UCSD-AML1 (cell line): ENCODE measurements at regions not wholly inside any gene's neighbourhood (a gene's known extent, or its start where the extent isn't known, plus 50 kb on each side); places are given as distances from the start of the nearest gene placed in this dataset.

Experiments
- DNase-seq: peaks from one replicate; lab custom pipeline; 2025; ENCODE audit not compliant: unreplicated experiment; lab: John Stamatoyannopoulos, UW

DNA sequence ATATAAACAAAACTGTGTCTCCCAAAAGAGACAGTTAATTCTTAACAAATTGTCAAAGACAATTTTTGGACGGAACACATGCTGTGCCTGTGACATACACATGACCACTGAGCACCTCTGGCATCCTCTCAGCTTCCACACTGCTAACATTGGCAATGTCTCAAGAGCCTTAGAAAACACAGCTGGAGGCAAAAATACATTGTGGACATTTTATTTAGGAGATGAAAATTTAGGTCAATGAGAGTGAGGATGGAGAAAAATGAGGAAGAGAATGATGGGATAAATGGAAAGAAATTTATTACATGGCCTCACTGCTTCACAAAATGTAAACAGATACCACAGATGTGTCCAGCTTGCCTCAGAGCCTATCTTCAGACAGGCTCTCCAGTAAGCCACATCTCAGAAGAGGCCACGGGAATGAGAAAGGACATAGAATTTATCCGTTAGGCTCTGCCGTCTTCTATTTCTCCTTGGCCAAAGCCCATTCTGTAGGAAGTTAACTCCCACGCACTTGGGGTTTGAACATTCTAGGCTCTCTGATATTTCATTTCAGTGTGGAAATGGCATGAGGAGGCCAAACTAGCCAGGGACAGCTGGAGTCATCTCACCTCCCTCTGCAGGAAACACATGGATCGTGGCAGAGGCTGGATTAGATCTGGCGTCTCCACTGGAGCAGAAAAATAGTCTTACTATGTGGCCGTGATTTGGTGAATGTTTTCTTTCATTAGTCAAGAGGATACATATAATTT lies 519.4 kb upstream of the DSEL start:
- DNase-seq, result no peak

DNA sequence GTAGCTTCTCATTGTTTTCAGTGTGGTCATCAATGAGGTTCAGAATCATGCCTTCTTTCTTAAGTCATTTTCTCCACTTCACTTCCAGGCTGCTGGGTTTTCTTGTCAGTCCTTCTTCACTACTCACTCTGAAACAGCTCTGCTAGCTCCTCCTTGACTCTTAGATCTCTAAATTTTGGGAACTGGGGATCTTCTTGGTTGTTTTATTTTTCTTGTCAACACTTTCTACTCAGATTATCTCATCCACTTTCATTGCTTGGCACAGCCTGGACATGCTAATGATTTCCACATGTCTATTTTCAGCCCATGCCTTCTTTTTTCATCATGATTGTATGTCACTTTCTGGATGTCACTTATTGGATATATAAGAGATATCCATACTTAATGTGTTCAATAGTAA lies 517.8 kb upstream of the DSEL start:
- no peak for DNase-seq

DNA sequence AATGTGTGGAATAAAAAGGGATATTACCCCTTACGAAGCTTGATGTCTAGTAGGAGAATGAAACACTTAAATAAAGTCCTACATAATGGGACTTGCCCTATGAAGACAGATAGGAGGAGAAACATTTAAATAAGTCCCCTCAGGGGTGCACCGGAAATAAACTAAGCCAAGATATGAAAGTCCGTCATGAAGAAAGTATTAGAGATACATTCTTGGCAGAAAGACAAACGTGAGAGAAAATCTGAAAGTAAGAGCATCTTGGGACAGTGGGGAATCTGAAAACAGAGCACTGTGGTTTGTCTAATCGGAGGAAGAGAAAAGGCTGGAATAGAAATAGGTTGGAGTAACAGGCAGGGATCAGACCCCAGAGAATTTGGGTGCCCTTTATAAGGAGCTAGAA lies 516.9 kb upstream of the DSEL start:
- DNase-seq, result no peak

DNA sequence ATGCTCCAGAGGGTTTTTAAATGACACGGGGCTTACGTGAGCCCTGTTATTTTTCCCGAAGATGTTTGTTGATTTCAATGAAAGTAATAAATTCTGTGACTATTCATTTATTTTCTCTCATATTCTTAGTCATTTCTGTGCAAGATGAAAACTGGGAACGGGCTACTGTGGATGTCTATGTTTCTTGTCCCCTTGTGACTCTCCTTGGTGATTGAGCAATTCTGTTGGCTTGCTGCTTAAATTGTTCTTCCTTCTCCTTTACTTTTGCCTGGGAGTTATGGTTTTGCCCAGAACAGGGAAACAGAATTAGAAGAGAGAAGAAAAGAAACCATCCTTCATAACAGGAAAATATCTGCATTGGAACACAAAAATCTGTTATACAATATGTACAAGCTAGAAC lies 508.2 kb upstream of the DSEL start:
- no peak for DNase-seq

DNA sequence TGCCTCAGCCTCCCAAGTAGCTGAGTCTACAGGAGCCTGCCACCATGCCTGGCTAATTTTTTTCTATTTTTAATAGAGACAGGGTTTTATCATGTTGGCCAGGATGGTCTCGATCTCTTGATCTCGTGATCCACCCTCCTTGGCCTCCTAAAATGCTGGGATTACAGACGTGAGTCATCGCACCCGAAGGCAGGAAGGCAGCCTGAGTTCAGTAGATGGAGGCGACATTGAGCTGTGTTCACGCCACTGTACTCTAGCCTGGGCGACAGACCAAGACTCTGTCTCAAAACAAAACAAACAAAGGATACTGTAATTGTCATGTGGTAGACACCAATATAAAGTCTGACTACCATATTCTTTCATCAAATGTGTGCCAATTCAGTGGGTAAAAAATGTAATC lies 500.9 kb upstream of the DSEL start:
- no peak for DNase-seq

DNA sequence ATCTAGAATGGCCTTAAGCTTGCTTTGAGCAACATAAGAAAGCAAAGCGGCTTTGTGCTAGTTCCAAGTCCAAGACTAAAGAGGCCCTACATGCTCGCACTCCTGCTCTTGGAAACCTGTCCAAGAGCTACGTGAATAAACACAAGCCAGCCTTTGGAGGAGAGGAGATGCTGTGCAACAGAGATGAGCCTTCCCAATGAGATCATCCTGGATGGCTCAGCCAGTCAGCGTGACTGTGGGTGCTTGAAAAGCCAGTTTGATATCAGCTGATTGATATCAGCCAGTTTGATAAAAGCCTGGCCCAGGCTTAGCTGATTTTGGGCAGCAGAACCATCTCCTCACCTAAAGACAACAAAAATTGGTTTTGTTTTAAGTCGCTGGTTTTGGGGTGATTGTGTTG lies 481.0 kb upstream of the DSEL start:
- no peak for DNase-seq

DNA sequence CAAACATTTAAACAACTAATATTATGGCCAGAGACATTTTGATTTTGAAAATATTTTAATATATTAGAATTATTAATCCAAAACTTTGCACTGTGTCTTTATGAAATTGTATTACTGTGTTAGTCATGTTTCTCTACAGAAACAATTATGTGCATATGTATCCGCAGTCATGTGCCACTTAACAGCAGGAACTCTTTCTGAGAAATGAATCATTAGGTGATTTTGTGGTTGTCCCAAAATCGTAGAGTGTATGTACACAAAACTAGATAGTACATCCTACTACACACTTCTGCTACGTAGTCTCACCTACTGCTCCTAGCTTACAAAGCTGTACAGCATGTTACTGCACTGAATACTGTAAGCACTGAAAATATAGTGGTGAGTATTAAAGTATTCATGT lies 479.2 kb upstream of the DSEL start:
- no peak for DNase-seq

DNA sequence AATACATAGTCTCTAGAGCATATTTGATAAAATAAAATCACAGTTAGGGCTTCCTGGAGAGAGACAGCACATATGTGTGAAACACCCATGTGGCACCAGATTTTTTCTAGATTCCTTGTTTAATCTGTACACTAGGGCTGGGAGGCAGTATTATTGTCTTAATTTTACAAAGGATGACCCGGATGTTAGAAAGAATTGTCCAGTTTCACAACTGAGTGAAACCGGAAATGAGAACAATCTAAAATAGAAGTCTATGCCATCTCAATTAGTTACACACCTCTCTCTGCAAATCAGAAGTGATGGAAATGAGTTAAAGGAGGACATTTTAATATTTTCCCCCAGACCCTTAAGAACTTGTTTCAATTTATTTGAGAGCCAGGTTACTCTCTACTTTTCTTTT lies 463.7 kb upstream of the DSEL start:
- no peak for DNase-seq

DNA sequence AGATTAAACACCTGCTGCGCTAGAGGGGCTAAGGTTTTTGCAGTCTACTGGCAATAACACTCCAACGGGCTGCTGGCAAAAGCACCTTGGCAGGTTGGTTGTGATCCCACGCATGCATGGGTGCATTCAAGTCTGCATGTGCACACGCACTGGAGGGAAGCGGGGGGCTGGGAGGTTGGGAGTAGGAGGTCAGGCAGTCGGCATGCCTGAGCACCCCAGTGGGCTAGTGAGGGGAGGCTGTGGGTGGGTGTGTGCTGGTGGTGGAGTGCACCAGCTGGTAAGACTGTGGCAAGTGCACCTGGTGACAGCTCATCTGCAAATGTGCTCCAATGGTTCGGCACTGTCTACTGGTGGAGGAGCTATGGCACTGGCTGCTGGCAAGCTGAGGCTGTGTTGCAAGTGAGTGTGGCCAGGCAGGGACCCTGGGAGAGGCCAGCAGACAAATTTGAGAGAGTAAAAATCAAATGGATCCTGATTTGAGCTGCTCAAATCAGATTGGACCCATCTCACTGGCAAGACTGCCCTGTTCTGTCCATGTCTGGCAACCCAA lies 460.6 kb upstream of the DSEL start:
- DNase-seq, result no peak

DNA sequence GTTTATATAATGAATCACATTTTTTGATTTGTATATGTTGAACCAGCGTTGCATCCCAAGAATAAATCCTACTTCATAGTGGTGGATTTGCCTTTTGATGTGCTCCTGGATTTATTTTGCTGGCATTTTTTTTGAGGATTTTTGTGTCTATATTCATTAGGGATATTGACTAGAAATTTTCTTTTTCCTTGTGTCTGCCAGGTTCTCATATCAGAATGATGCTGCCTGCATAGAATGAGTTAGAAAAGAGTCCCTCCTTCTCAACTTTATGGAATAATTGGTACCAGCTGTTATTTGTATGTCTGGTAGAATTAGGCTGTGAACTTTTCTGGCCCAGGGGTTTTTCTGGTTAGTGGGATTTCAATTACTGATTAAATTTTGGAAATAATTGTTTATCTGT lies 457.4 kb upstream of the DSEL start:
- no peak for DNase-seq

DNA sequence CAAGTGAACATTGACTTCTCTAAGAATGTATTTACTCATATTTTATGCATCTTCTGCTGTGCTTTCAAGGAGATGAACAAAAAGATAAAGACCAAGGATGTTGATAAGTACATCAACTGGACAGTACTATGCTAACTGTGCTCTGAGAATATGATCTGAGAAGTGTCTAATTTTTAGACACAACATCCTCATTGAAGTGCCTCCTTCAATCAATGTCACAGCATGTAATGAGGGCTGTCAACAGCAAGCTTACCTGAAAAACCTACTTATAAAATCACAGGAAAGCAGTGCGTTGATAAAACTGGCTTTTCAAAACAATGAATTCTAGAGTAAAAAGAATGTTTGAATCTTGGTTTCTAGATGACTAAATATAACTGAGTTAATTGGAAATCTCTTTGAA lies 452.9 kb upstream of the DSEL start:
- DNase-seq, result no peak

DNA sequence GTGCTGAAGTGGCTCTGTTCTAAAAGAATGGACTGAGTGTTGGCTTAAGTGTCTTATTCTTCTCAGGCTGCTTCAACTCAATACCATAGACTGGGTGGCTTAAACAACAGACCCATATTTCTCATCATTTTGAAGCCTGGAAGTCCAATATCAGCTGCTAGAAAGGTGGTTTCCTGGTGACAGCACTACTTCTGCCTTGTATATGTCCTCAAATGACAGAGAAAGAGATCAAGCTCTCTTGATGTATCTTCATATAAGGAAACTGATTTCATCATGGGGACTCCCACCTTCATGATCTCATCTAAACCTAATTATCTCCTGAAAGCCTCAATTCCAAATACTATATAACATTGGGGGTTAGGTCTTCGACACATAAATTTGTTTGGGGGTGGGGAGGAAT lies 449.7 kb upstream of the DSEL start:
- no peak for DNase-seq

DNA sequence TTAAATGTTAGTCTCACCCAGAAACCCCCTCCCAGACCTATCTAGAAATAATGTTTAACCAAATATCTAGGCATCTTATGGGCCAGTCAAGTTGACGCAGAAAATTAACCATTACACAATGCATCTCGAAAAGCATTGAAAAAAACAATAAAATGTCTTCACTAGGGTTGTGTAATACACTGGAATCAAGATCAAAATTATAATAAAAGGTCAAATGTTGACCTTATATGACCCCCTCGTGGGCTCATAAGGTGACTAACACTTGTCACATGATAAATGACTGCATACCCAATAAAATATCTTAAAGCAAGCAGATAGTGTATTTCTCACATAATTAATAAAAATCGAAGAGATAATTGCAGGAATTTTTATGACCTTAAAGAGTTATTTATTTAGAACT lies 447.9 kb upstream of the DSEL start:
- no peak for DNase-seq

DNA sequence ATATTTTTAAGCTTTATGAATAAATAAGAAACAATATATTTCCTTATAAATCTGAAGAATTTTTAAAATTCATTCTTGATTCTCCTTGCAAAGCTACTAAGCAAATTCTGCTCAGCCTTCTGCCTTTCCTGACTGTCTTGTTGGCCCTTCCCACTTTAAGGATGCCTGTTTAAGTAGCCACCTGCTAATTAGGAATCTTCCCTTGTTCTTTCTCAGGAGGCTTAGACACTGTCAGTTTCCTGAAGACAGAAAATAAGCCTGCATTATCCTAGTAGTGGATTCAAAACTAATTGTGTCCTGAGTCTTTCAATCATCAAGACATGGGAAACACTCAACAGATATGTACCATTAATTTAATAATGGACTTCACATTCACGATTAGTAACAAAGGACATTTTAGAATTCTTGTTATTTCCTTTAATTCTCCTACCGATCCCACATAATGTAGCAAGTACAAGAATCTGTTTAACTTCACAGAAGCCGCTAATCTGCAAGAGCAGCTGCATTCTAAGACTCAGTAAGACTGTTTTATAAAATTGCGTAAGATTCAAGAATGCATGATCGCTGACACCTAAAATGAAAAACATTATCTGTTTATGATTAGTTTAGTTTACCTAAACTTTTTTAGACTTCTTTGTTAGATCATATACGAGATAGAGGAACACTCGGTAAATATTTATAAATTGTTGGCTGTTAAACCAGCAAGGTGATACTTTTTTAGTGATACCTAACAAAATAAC lies 445.4 kb upstream of the DSEL start:
- no peak for DNase-seq

DNA sequence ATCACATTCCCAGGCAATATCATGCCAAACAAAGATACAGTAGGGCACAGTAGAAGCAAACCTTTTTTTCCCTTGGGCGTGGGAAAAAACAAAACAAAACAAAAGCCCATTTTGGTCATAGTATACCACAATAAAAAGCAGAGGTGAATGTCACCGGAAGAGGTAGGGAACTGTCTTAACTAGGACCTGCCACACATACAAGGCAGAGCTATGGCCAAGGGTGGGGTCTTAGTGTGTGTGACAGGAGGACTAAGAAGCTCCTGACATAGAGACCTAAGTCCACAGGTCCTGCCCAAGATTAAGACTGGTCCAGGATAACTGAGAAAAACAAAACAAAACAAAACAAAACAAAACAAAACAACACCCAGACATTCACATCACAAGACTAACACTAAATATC lies 441.2 kb upstream of the DSEL start:
- no peak for DNase-seq

DNA sequence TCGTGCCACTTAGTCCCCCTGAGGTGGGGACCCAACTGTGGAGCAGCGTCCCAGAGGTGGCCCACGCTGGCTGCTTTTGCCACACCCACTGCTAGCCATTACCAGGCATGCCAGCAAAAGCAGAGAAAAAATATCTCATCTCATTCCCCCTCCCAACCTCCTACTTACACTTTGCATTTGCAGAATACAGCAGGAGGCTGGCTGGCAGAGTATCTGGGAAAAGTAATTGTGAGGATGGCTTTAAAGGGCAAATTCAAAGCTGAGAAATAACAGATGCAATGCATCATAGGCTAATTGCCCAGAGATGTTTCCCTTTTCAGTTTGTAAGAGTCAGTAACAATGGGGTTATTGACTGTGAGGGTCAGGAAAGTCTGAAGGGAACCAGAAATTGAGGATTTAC lies 438.1 kb upstream of the DSEL start:
- no peak for DNase-seq

DNA sequence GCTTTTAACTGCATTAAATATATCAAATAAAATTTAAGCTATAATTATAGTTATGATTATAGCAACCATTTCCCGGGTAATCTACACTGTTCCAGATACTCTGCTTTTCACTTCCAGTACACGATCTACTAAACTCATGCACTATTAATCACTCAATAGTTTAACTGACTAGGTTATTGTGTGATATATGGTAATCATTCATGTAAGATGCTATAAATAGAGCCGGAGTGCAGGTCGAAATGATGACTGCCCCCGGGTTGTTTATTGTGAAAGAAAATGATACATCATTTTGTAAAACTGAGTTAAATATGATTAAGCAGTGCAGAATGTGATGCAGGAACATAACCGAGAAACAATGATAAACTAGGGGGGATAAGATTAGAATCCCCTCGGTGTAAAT lies 434.6 kb upstream of the DSEL start:
- DNase-seq, result no peak

DNA sequence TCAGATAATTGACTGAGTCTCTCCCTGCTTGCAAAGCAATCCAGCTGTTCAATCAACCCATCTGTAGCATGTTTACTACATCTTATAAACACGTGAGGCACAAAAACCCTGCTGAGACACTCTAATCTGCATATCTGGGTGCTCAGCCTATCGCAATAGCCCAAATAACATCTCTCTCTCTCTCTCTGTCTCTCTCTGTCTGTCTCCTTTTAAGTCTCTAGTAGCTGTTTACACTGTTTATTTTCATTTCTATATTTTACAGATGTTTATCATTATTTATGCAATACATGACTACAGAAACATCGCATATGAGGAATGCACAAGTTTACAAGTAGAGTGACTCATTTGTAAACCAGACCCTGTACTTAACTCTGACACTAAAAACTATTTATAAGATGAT lies 422.1 kb upstream of the DSEL start:
- DNase-seq, result no peak

DNA sequence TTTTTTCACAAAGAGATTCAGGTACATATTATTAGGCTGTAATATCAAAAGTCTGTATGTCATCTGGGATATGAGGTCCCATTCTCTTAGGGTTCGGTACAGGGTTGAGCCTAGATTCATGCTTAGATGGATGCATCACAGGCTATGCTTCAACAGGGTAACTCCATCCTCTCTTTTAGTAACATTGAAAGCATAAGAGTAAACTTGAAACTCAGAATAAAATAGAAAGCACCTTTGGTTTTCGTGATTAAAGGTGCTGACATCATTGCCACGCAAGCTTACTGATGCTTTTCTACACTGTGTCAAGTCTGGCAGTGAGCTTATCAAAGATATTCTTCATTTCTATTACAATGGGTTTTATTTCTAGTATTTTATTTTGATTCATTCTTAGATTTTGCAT lies 419.1 kb upstream of the DSEL start:
- DNase-seq, result no peak

DNA sequence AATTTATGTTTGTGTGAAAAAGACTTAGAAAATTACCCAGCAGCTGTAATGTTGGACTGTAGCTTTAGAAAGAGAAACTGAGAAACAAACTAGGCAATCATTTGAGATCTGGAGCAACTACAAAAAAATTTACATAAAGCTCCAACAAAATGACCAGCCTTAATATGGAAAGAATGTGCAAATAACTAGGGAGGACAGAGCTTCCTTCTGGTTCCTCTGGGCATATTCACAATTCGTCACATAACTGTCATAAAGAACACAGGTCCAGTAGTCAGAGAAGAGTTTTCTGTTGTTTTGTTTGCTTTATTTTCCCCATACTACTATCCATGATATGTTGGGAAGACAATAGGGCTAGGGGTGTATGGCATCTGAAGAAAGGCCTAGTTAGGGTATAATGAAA lies 416.8 kb upstream of the DSEL start:
- DNase-seq, result no peak

DNA sequence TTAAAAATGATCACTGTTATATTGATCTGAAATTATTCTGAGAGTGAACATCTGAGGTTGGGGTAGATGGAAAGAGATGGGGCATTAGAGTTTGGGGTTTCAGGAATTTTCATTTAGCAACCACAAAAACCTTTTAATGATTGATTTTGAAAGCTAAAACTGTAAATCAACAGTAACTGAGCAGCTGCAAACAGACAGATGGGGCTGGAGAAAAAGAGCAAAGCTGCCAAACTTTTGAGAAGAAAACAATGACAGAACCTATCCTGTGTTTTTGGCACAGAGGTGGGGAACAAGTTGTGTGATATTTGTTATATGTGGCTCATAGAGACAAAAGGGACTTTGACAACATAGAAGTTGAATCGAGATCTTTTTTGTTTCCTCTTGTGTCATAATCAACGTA lies 415.8 kb upstream of the DSEL start:
- no peak for DNase-seq
